Mammary epithelial cell (primary cell): ENCODE measurements at regions not wholly inside any gene's neighbourhood (a gene's known extent, or its start where the extent isn't known, plus 50 kb on each side); places are given as distances from the start of the nearest gene placed in this dataset.

Experiments
- EZH2 ChIP-seq: IDR thresholded peaks from 2 replicates; pipeline ENCODE4 v1.6.1; 2012; ENCODE audit warnings: low read length, inconsistent platforms, borderline replicate concordance
- TF ChIP-seq, protein P1 (sequence below), 2 donors: IDR thresholded peaks in 1 of 2; conservative IDR thresholded peaks in 1 of 2; 2 replicates each; pipeline ENCODE4 v1.5.1; 2011 to 2012; ENCODE audit warnings: inconsistent platforms in 2 of 2, low read length in 2 of 2, mild to moderate bottlenecking in 2 of 2, control low read depth in 1 of 2, low read depth in 1 of 2; ENCODE audit not compliant: insufficient read depth in 1 of 2; ENCODE audit errors: extremely low read depth in 1 of 2

DNA sequence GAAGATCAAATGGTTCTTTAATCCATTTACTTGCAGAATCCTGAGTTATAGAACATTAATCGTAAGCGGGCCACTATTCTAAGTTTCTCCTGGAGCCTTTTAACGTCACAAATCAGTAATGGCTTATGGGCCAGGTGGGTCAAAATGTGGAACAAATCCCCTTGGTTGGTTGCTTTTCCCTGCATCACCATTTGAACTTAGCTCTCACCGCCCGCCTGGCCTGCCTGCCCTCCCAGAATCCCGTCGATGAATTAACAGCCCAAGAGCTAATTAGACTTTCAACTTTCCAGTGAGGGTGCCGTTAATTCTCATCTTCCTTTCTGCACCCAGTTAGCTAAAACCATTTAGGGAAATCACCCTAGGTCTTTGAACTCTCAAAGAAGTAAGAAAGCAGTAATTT, 205.5 kb downstream of the RNF152 start:
- TF ChIP-seq, protein P1, sequence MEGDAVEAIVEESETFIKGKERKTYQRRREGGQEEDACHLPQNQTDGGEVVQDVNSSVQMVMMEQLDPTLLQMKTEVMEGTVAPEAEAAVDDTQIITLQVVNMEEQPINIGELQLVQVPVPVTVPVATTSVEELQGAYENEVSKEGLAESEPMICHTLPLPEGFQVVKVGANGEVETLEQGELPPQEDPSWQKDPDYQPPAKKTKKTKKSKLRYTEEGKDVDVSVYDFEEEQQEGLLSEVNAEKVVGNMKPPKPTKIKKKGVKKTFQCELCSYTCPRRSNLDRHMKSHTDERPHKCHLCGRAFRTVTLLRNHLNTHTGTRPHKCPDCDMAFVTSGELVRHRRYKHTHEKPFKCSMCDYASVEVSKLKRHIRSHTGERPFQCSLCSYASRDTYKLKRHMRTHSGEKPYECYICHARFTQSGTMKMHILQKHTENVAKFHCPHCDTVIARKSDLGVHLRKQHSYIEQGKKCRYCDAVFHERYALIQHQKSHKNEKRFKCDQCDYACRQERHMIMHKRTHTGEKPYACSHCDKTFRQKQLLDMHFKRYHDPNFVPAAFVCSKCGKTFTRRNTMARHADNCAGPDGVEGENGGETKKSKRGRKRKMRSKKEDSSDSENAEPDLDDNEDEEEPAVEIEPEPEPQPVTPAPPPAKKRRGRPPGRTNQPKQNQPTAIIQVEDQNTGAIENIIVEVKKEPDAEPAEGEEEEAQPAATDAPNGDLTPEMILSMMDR (conservative IDR thresholded peaks at IDR 0.05 in 1 of 2, IDR thresholded peaks at IDR 0.05 in 1 of 2; ENCODE audit: extremely low read depth in 1 of 2, insufficient read depth in 1 of 2, low read depth in 1 of 2, low read length in 2 of 2): no peak
- no peak for TF ChIP-seq EZH2
